ENCODE measurements at regions not wholly inside any gene's neighbourhood (a gene's known extent, or its start where the extent isn't known, plus 50 kb on each side); places are given as distances from the start of the nearest gene placed in this dataset.

DNA sequence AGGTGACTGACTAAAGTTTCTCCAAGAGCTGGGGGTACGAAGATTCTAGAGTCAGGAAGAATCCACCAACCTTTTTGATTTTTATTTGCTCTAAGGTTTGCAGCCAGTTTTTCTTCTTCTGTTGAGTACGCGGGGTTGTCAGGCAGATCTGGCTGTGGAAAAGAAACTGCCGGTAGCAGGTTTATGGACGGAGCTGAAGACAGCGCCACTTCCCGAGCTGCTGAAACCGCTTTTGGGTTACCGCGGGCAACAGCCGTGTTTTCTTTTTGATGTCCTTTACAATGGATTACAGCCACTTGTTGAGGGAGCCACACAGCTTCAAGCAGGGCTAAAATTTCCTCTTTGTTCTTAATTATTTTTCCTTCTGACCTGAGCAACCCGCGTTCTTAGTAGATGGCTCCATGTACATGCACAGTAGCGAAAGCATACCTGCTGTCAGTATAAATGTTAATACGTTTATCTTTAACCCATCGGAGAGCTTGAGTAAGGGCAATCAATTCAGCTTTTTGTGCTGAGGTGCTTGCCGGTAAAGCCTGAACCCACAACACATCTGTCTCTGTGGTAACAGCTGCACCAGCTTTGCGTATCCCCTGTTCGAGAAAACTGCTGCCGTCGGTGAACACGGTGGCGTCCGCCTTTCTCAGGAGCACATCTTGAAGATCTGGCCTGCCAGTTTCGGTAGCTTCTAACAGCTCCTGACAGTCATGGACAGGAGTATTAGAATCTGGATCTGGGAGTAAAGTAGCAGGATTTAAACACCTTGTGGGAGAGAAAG is 674.3 kb downstream of the TMEM121 start:
- no peak for TF ChIP-seq KDM1A (IDR thresholded peaks at IDR 0.05; ENCODE audit: low read depth)
- TF ChIP-seq, protein P1, sequence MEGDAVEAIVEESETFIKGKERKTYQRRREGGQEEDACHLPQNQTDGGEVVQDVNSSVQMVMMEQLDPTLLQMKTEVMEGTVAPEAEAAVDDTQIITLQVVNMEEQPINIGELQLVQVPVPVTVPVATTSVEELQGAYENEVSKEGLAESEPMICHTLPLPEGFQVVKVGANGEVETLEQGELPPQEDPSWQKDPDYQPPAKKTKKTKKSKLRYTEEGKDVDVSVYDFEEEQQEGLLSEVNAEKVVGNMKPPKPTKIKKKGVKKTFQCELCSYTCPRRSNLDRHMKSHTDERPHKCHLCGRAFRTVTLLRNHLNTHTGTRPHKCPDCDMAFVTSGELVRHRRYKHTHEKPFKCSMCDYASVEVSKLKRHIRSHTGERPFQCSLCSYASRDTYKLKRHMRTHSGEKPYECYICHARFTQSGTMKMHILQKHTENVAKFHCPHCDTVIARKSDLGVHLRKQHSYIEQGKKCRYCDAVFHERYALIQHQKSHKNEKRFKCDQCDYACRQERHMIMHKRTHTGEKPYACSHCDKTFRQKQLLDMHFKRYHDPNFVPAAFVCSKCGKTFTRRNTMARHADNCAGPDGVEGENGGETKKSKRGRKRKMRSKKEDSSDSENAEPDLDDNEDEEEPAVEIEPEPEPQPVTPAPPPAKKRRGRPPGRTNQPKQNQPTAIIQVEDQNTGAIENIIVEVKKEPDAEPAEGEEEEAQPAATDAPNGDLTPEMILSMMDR (IDR thresholded peaks at IDR 0.05), result no peak
